Spleen (tissue), 7 donors: ENCODE measurements at regions not wholly inside any gene's neighbourhood (a gene's known extent, or its start where the extent isn't known, plus 50 kb on each side); places are given as distances from the start of the nearest gene placed in this dataset.

Experiments used
- CTCF ChIP-seq, 11 experiments: fragments of 200-600 bp in 7 of 11; fragments of 450-650 bp in 4 of 11; sonication (generic) in 4 of 11; IDR thresholded peaks in 8 of 11; conservative IDR thresholded peaks in 3 of 11; 1 replicate in 7 of 11; 2 replicates in 4 of 11; pipeline versions ENCODE4 v1.4.0 to v1.8.0; 2016 to 2021; ENCODE audit warnings: antibody characterized with exemption in 11 of 11, inconsistent platforms in 4 of 11, mild to moderate bottlenecking in 1 of 11
- POLR2A ChIP-seq, 3 donors: fragments of 450-650 bp; IDR thresholded peaks; one replicate each; pipeline ENCODE4 v1.5.1; 2017; ENCODE audit warnings: antibody characterized with exemption in 3 of 3, mild to moderate bottlenecking in 1 of 3
- POLR2AphosphoS5 ChIP-seq, 3 donors: sonication (generic); formaldehyde crosslinking; IDR thresholded peaks; one replicate each; pipeline ENCODE4 v1.5.1; 2017; ENCODE audit warnings: antibody characterized with exemption in 3 of 3
- donor health status: DM: no; HTN: no; CAD: no; lungs with moderate emphysema.
- donor health status: DM: no; HTN: no; CAD: no.
- donor health status: DM: no; HTN: no; CAD: no.

DNA sequence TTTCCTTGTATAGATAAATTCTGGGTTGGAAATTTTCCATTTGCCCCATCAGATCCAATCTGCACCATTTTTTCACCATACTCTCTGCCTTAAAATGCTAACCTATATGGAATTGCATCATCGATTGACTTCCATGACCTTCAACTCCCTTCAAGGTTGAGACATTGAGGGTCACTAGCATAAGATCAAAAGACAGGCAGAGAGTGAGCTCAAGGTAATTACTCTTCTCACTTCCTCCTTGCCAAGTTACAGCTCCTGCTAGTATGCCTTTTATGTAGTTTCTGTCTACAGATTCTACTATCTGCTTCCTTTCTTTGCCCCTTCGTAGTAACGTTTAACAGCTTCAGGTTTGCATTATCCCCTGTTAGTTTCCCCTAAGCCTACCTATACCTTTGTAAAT, 1127.7 kb upstream of the LRRTM3 start:
- no peak for TF ChIP-seq CTCF (IDR thresholded peaks at IDR 0.05 in 8 of 11, conservative IDR thresholded peaks at IDR 0.05 in 3 of 11)
- TF ChIP-seq POLR2AphosphoS5 (IDR thresholded peaks at IDR 0.05), result no peak
- no peak for TF ChIP-seq POLR2A (IDR thresholded peaks at IDR 0.05)
